CD4-positive, alpha-beta T cell treated with Interleukin-12 subunit alpha and Interleukin-12 subunit beta, for 1 hour (primary cell): ENCODE measurements at regions not wholly inside any gene's neighbourhood (a gene's known extent, or its start where the extent isn't known, plus 50 kb on each side); places are given as distances from the start of the nearest gene placed in this dataset.

Source experiments
- DNase-seq: peaks from one replicate; pipeline ENCODE4 v3.0.0-alpha.2; 2020

- no peak for DNase-seq
Measured at GRCh38 chr5:1942630-1943029, 59.9 kb upstream of the IRX4 start.

DNA sequence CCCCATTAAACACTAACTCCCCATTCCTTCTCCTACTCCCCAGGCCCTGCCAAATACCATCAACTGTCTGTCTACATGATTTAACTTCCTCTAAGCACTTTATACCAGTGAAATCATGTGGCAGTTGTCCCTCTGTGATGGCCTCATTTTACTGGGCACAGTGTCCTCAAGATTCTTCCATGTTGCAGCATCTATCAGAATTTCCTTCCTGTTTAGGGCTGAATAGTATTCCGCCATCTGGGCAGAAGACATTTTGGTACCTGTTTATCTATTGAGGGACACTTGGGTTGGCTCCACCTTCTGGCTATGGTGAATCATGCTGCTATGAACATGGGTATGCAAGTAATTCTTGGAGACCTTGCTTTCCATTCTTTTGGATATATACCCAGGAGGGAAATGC lies 59.4 kb upstream of the IRX4 start:
- no peak for DNase-seq

- DNase-seq = no peak
Measured at GRCh38 chr5:1939256-1939655, 56.5 kb upstream of the IRX4 start.

- DNase-seq = no peak
Measured at GRCh38 chr5:1938310-1939000, 55.7 kb upstream of the IRX4 start.

DNA sequence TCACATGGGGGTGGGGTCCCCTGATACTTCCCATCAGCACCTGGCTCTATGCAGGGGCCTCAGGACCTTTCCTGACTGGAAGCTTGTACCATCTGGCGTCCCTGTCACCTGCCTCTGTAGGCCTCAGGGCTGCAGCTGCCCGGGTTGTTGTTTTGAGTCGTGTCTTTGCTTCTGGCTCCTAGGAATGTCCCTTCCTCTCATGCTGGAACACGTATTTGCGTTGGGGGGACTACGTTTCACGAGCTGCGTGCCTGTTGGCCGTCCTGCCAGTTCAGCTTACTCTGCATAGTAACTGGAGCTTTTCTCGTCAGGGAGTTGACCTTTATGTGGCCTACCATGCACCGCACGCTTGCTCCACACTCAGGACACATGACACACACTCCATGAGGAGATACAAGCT lies 54.9 kb upstream of the IRX4 start:
- no peak for DNase-seq

DNA sequence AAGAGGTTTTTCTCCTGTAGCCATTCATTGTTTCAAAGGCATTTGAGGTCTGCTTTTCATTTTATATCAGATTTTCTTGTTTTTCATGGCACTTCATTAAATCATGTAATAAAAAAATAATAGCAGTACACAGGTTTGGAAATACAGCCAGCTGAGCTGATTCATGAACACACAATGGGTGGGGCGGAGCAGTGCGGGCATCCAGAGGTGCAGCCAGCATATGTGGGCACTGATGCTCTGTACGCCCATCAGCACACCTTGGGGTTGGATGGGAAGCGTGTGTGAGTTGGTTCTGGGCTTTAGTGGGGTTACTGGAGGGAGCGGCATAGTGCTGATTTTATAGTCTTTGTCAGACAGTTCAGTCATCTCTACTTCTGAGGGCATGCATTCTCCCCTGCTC lies 54.2 kb upstream of the IRX4 start:
- no peak for DNase-seq

DNA sequence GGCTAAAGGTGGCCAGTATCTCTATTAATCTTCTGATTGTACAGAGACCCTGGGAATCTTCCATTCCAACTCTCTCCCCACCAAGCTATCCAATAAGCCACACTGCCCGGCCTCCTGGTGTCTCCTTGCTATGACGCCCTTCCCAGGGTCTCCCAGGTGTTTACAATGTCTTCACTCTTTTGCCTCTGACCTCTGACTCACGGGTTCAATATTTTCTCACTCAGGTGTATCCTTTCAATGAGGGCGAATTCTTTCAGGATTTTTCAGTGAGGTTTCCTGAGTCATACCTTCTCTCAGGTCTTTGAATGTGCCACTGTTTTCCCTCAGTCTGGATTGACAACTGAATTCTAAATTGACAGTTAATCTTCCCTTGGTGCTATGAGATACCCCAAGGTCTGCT lies 53.7 kb upstream of the IRX4 start:
- DNase-seq = no peak

GRCh38 chr5:1934801-1935429 lies 52.2 kb upstream of the IRX4 start:
- DNase-seq = no peak

GRCh38 chr5:1934056-1934394 lies 51.3 kb upstream of the IRX4 start:
- no peak for DNase-seq

GRCh38 chr5:1933364-1934055 lies 50.8 kb upstream of the IRX4 start:
- no peak for DNase-seq
